ENCODE measurements at regions not wholly inside any gene's neighbourhood (a gene's known extent, or its start where the extent isn't known, plus 50 kb on each side); places are given as distances from the start of the nearest gene placed in this dataset.
"Not testable (repeated sequence)": the region's sequence is repeated elsewhere in the genome, so short reads cannot be mapped to it uniquely, and the experiment has no call there.

- DNase-seq (ENCODE audit: low read depth, low spot score): peak; percentile 45
Measured at GRCh38 chr12:59149995-59150642, 229.8 kb upstream of the LRIG3 start.

GRCh38 chr12:59147791-59148190 is 227.5 kb upstream of the LRIG3 start:
- no peak for DNase-seq (ENCODE audit: low read depth, low spot score)

GRCh38 chr12:59142183-59142790 is 222.0 kb upstream of the LRIG3 start:
- no peak for DNase-seq (ENCODE audit: low read depth, low spot score)

- DNase-seq (ENCODE audit: low read depth, low spot score): no peak
Measured at GRCh38 chr12:59134750-59135149, 214.4 kb upstream of the LRIG3 start.

GRCh38 chr12:59131462-59131861 is 211.2 kb upstream of the LRIG3 start:
- no peak for DNase-seq (ENCODE audit: low read depth, low spot score)

- no peak for DNase-seq (ENCODE audit: low read depth, low spot score)
Measured at GRCh38 chr12:59122784-59123183, 202.5 kb upstream of the LRIG3 start.

GRCh38 chr12:59121451-59121850 is 201.1 kb upstream of the LRIG3 start:
- DNase-seq (ENCODE audit: low read depth, low spot score): no peak

GRCh38 chr12:59119676-59120075 is 199.4 kb upstream of the LRIG3 start:
- DNase-seq (ENCODE audit: low read depth, low spot score): no peak

GRCh38 chr12:59118356-59118755 is 198.1 kb upstream of the LRIG3 start:
- DNase-seq (ENCODE audit: low read depth, low spot score): no peak

- no peak for DNase-seq (ENCODE audit: low read depth, low spot score)
Measured at GRCh38 chr12:59115995-59116394, 195.7 kb upstream of the LRIG3 start.

- DNase-seq (ENCODE audit: low read depth, low spot score): no peak
Measured at GRCh38 chr12:59115526-59115925, 195.2 kb upstream of the LRIG3 start.

GRCh38 chr12:59113831-59114615 is 193.7 kb upstream of the LRIG3 start:
- DNase-seq (ENCODE audit: low read depth, low spot score): peak; percentile 56

GRCh38 chr12:59111851-59112250 is 191.5 kb upstream of the LRIG3 start:
- DNase-seq (ENCODE audit: low read depth, low spot score): no peak

- DNase-seq (ENCODE audit: low read depth, low spot score): not testable (repeated sequence)
Measured at GRCh38 chr12:59108516-59108915, 188.2 kb upstream of the LRIG3 start.

- DNase-seq (ENCODE audit: low read depth, low spot score): no peak
Measured at GRCh38 chr12:59100585-59100984, 180.3 kb upstream of the LRIG3 start.

- DNase-seq (ENCODE audit: low read depth, low spot score): no peak
Measured at GRCh38 chr12:59097876-59098275, 177.6 kb upstream of the LRIG3 start.

GRCh38 chr12:59096246-59096645 is 175.9 kb upstream of the LRIG3 start:
- DNase-seq (ENCODE audit: low read depth, low spot score): no peak

GRCh38 chr12:59093073-59093772 is 172.9 kb upstream of the LRIG3 start:
- no peak for DNase-seq (ENCODE audit: low read depth, low spot score)

GRCh38 chr12:59088673-59089072 is 168.4 kb upstream of the LRIG3 start:
- DNase-seq (ENCODE audit: low read depth, low spot score): no peak

GRCh38 chr12:59087691-59088090 is 167.4 kb upstream of the LRIG3 start:
- DNase-seq (ENCODE audit: low read depth, low spot score): no peak

GRCh38 chr12:59087077-59087673 is 166.9 kb upstream of the LRIG3 start:
- no peak for DNase-seq (ENCODE audit: low read depth, low spot score)

- DNase-seq (ENCODE audit: low read depth, low spot score): no peak
Measured at GRCh38 chr12:59086126-59086525, 165.8 kb upstream of the LRIG3 start.

All from iPS DF 19.7 (cell line).